GM10248 (cell line): ENCODE measurements at regions not wholly inside any gene's neighbourhood (a gene's known extent, or its start where the extent isn't known, plus 50 kb on each side); places are given as distances from the start of the nearest gene placed in this dataset.

Experiments
- CTCF ChIA-PET: fragments of 300-600 bp; sonication (Branson Sonifier 250); formaldehyde crosslinking; extraction: SDS; loops from one replicate; lab custom pipeline; 2021; ENCODE audit warnings: antibody characterized with exemption; lab: Yijun Ruan, JAX
- POLR2A ChIA-PET: fragments of 350-650 bp; sonication (Branson Sonifier 250); formaldehyde crosslinking; extraction: SDS; loops from one replicate; lab custom pipeline; 2020; ENCODE audit warnings: antibody characterized with exemption; lab: Yijun Ruan, JAX
- DNase-seq: peaks from one replicate; pipeline ENCODE4 v3.0.0; 2012; ENCODE audit errors: extremely low spot score
- TF ChIP-seq, protein P1 (sequence below): IDR thresholded peaks from 2 replicates; pipeline ENCODE4 v1.5.1; 2012; ENCODE audit warnings: mild to moderate bottlenecking, low read depth; ENCODE audit errors: extremely low read depth, missing control alignments, control extremely low read depth

DNA sequence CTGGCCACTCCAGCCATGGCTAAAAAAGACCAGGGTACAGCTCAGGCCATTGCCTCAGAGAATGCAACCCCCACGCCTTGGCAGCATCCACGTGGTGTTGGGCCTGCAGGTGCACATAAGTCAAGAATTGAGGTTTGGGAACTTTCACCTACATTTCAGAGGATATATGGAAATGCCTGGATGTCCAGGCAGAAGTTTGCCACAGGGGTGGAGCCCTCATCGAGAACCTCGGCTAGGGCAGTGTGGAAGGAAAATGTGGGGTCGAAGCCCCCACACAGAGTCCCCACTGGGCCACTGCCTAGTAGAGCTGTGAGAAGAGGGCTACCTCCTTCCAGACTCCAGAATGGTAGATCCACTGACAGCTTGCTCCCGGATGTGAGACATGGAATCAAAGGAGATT is 477.3 kb downstream of the LPIN1 start:
- TF ChIP-seq, protein P1, sequence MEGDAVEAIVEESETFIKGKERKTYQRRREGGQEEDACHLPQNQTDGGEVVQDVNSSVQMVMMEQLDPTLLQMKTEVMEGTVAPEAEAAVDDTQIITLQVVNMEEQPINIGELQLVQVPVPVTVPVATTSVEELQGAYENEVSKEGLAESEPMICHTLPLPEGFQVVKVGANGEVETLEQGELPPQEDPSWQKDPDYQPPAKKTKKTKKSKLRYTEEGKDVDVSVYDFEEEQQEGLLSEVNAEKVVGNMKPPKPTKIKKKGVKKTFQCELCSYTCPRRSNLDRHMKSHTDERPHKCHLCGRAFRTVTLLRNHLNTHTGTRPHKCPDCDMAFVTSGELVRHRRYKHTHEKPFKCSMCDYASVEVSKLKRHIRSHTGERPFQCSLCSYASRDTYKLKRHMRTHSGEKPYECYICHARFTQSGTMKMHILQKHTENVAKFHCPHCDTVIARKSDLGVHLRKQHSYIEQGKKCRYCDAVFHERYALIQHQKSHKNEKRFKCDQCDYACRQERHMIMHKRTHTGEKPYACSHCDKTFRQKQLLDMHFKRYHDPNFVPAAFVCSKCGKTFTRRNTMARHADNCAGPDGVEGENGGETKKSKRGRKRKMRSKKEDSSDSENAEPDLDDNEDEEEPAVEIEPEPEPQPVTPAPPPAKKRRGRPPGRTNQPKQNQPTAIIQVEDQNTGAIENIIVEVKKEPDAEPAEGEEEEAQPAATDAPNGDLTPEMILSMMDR = no peak
- CTCF ChIA-PET = interaction anchor here (1.3 kb wide), 1 partner anchor 9 kb away, joined by 3 read pairs; no protein-coding TSS in a partner anchor
- POLR2A ChIA-PET = no interaction called here
- no peak for DNase-seq

DNA sequence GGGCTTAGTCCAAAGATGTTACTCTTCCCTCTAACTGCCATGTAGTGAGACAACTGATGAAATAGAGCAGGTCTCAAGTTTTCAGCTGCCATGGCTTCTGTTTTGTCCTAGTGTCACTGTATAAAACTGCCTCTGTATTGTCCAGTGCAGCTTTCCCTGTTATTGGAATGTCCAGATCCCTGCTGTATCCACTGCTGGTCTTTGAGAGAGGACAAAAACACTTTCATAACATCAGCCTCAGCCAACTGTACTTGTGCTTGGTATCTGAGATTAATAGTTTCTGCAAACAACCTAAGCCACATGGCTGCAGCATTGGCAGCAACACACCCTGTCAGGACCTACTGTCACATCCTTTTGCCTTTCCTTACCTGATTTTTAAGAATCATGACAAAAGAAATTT is 480.2 kb downstream of the LPIN1 start:
- CTCF ChIA-PET = no interaction called here

GRCh38 chr2:12227941-12228608 is 481.6 kb downstream of the LPIN1 start:
- ChIA-PET CTCF (no interaction called here), POLR2A (no interaction called here)
- DNase-seq = no peak
- TF ChIP-seq, protein P1 = no peak

More for the DNA sequence above, 480.2 kb downstream of the LPIN1 start:
- TF ChIP-seq, protein P1 = no peak
- POLR2A ChIA-PET = no interaction called here
- no peak for DNase-seq

DNA sequence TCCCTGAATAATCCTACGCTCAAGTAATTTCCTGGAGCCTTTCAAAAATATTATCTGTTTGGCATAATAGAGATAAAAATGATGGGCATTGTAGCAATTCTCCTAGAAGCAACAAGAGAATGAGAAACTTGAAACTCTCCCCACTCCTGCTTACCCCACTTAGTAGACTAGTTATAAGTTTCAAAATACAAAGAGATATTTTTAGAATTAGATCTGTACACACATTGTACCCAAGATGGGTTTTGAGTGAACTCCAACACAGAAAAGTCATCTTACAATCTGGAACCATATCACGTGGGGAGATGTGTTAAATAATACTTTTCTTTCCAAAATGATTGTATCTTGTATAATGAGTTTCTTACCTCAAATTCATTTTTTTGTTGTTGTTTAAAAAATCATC is 484.9 kb downstream of the LPIN1 start:
- CTCF ChIA-PET = no interaction called here
- no peak for DNase-seq
- TF ChIP-seq, protein P1 = no peak
- POLR2A ChIA-PET = no interaction called here

GRCh38 chr2:12232876-12233275 is 483.9 kb upstream of the TRIB2 start:
- TF ChIP-seq, protein P1 = no peak
- ChIA-PET POLR2A (no interaction called here), CTCF (no interaction called here)
- DNase-seq = no peak

GRCh38 chr2:12236136-12236844 is 480.4 kb upstream of the TRIB2 start:
- TF ChIP-seq, protein P1 = no peak
- no peak for DNase-seq
- POLR2A ChIA-PET = no interaction called here
- CTCF ChIA-PET = no interaction called here
